WTC11 (cell line): ENCODE measurements at regions not wholly inside any gene's neighbourhood (a gene's known extent, or its start where the extent isn't known, plus 50 kb on each side); places are given as distances from the start of the nearest gene placed in this dataset.

Experiments used
- ATAC-seq: fragments of 200-7000 bp; cut with Tn5 transposase; 2 replicates; pipeline ENCODE4 v1.10.0; 2021; ENCODE audit warnings: mild to moderate bottlenecking, moderate library complexity
- CTCF ChIA-PET: fragments of 300-600 bp; sonication (Branson Sonifier 250); formaldehyde crosslinking; loops from one replicate; lab custom pipeline; 2021; ENCODE audit warnings: antibody characterized with exemption; lab: Charles Lee
- POLR2A ChIA-PET: fragments of 350-600 bp; sonication (Branson Sonifier 250); formaldehyde crosslinking; loops from one replicate; lab custom pipeline; 2021; ENCODE audit warnings: antibody characterized with exemption; lab: Charles Lee
- DNase-seq: peaks from one replicate; pipeline ENCODE4 v3.0.0; 2021; ENCODE audit warnings: low spot score
- H3K27ac Mint-ChIP-seq: 2 replicates; pipeline ENCODE4 v1.8.0; 2021; ENCODE audit warnings: mixed read lengths
- H3K27me3 Mint-ChIP-seq: 2 replicates; pipeline ENCODE4 v1.8.0; 2021; ENCODE audit warnings: low read depth, mild to moderate bottlenecking, moderate library complexity, mixed read lengths
- H3K36me3 Mint-ChIP-seq: 2 replicates; pipeline ENCODE4 v1.8.0; 2021; ENCODE audit warnings: mixed read lengths
- H3K4me1 Mint-ChIP-seq: 2 replicates; pipeline ENCODE4 v1.8.0; 2022; ENCODE audit warnings: mixed read lengths
- H3K4me3 Mint-ChIP-seq: 2 replicates; pipeline ENCODE4 v1.8.0; 2021; ENCODE audit warnings: mild to moderate bottlenecking, moderate library complexity, mixed read lengths
- H3K9me3 Mint-ChIP-seq: 2 replicates; pipeline ENCODE4 v1.8.0; 2021; ENCODE audit warnings: mixed read lengths
- AFF4 ChIP-seq: sonication (generic); formaldehyde crosslinking; IDR thresholded peaks from 2 replicates; pipeline ENCODE4 v1.8.1; 2023; ENCODE audit warnings: mild to moderate bottlenecking, missing genetic modification reagents, borderline replicate concordance
- ATF1 ChIP-seq: sonication (generic); formaldehyde crosslinking; IDR thresholded peaks from 2 replicates; pipeline ENCODE4 v1.8.1; 2023; ENCODE audit warnings: mild to moderate bottlenecking, moderate library complexity, missing genetic modification reagents
- NFATC4 ChIP-seq: fragments of 250-450 bp; sonication (Bioruptor Pico); IDR thresholded peaks from 2 replicates; pipeline ENCODE4 v1.9.0; 2021; ENCODE audit warnings: mild to moderate bottlenecking
- SP1 ChIP-seq: sonication (generic); formaldehyde crosslinking; conservative IDR thresholded peaks from 2 replicates; pipeline ENCODE4 v1.8.1; 2022; ENCODE audit warnings: missing genetic modification reagents
- TEAD4 ChIP-seq: sonication (generic); formaldehyde crosslinking; IDR thresholded peaks from 2 replicates; pipeline ENCODE4 v1.8.0; 2022; ENCODE audit warnings: mild to moderate bottlenecking, missing genetic modification reagents
- TF ChIP-seq, protein P1 (sequence below): sonication (generic); formaldehyde crosslinking; IDR thresholded peaks from 2 replicates; pipeline ENCODE4 v1.8.0; 2023; ENCODE audit warnings: missing genetic modification reagents, mild to moderate bottlenecking, borderline replicate concordance
- TF ChIP-seq, protein P2 (sequence below): sonication (generic); formaldehyde crosslinking; conservative IDR thresholded peaks from 2 replicates; pipeline ENCODE4 v1.8.1; 2022; ENCODE audit warnings: mild to moderate bottlenecking, missing genetic modification reagents
- TF ChIP-seq, protein P3 (sequence below): sonication (generic); formaldehyde crosslinking; IDR thresholded peaks from 2 replicates; pipeline ENCODE4 v1.8.1; 2023; ENCODE audit warnings: mild to moderate bottlenecking, moderate library complexity, missing genetic modification reagents
- TF ChIP-seq, protein P4 (sequence below): fragments of 250-450 bp; sonication (Bioruptor Pico); IDR thresholded peaks from 2 replicates; pipeline ENCODE4 v1.9.0; 2021; ENCODE audit warnings: mild to moderate bottlenecking
- TF ChIP-seq, protein P5 (sequence below): sonication (generic); formaldehyde crosslinking; IDR thresholded peaks from 2 replicates; pipeline ENCODE4 v1.8.1; 2022; ENCODE audit warnings: missing genetic modification reagents, borderline replicate concordance
- TF ChIP-seq, protein P6 (sequence below): fragments of 200-600 bp; IDR thresholded peaks from 2 replicates; pipeline ENCODE4 v1.8.0; 2022; ENCODE audit warnings: antibody characterized with exemption
- TF ChIP-seq, protein P7 (sequence below): fragments of 250-450 bp; sonication (Bioruptor Pico); IDR thresholded peaks from 2 replicates; pipeline ENCODE4 v2.1.2; 2022; ENCODE audit warnings: mild to moderate bottlenecking, moderate library complexity

GRCh38 chr6:164534070-164534766, 775.2 kb downstream of the C6orf118 start:
- Mint-ChIP-seq H3K4me1 (peaks cover 11% of the 10 kb centered on the region), H3K27ac (no peak overlapping the region), H3K9me3 (peaks cover 18% of the 10 kb centered on the region), H3K4me3 (no peak overlapping the region), H3K27me3 (no peaks in the 10 kb centered on the region), H3K36me3 (peaks cover 3% of the 10 kb centered on the region; the same call in 1 of the 2 replicates)
- DNase-seq (no peak), ATAC-seq (no peak)
- POLR2A ChIA-PET: no interaction called here
- CTCF ChIA-PET: no interaction called here
- TF ChIP-seq, protein P1, sequence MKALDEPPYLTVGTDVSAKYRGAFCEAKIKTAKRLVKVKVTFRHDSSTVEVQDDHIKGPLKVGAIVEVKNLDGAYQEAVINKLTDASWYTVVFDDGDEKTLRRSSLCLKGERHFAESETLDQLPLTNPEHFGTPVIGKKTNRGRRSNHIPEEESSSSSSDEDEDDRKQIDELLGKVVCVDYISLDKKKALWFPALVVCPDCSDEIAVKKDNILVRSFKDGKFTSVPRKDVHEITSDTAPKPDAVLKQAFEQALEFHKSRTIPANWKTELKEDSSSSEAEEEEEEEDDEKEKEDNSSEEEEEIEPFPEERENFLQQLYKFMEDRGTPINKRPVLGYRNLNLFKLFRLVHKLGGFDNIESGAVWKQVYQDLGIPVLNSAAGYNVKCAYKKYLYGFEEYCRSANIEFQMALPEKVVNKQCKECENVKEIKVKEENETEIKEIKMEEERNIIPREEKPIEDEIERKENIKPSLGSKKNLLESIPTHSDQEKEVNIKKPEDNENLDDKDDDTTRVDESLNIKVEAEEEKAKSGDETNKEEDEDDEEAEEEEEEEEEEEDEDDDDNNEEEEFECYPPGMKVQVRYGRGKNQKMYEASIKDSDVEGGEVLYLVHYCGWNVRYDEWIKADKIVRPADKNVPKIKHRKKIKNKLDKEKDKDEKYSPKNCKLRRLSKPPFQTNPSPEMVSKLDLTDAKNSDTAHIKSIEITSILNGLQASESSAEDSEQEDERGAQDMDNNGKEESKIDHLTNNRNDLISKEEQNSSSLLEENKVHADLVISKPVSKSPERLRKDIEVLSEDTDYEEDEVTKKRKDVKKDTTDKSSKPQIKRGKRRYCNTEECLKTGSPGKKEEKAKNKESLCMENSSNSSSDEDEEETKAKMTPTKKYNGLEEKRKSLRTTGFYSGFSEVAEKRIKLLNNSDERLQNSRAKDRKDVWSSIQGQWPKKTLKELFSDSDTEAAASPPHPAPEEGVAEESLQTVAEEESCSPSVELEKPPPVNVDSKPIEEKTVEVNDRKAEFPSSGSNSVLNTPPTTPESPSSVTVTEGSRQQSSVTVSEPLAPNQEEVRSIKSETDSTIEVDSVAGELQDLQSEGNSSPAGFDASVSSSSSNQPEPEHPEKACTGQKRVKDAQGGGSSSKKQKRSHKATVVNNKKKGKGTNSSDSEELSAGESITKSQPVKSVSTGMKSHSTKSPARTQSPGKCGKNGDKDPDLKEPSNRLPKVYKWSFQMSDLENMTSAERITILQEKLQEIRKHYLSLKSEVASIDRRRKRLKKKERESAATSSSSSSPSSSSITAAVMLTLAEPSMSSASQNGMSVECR (CRISPR knock-in tag): no peak
- TF ChIP-seq, protein P2, sequence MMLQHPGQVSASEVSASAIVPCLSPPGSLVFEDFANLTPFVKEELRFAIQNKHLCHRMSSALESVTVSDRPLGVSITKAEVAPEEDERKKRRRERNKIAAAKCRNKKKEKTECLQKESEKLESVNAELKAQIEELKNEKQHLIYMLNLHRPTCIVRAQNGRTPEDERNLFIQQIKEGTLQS: no peak
- TF ChIP-seq SP1 (CRISPR knock-in tag): no peak
- TF ChIP-seq, protein P3, sequence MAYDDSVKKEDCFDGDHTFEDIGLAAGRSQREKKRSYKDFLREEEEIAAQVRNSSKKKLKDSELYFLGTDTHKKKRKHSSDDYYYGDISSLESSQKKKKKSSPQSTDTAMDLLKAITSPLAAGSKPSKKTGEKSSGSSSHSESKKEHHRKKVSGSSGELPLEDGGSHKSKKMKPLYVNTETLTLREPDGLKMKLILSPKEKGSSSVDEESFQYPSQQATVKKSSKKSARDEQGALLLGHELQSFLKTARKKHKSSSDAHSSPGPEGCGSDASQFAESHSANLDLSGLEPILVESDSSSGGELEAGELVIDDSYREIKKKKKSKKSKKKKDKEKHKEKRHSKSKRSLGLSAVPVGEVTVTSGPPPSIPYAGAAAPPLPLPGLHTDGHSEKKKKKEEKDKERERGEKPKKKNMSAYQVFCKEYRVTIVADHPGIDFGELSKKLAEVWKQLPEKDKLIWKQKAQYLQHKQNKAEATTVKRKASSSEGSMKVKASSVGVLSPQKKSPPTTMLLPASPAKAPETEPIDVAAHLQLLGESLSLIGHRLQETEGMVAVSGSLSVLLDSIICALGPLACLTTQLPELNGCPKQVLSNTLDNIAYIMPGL (CRISPR knock-in tag): no peak
- no peak for TF ChIP-seq AFF4 (CRISPR knock-in tag)
- TF ChIP-seq, protein P4, sequence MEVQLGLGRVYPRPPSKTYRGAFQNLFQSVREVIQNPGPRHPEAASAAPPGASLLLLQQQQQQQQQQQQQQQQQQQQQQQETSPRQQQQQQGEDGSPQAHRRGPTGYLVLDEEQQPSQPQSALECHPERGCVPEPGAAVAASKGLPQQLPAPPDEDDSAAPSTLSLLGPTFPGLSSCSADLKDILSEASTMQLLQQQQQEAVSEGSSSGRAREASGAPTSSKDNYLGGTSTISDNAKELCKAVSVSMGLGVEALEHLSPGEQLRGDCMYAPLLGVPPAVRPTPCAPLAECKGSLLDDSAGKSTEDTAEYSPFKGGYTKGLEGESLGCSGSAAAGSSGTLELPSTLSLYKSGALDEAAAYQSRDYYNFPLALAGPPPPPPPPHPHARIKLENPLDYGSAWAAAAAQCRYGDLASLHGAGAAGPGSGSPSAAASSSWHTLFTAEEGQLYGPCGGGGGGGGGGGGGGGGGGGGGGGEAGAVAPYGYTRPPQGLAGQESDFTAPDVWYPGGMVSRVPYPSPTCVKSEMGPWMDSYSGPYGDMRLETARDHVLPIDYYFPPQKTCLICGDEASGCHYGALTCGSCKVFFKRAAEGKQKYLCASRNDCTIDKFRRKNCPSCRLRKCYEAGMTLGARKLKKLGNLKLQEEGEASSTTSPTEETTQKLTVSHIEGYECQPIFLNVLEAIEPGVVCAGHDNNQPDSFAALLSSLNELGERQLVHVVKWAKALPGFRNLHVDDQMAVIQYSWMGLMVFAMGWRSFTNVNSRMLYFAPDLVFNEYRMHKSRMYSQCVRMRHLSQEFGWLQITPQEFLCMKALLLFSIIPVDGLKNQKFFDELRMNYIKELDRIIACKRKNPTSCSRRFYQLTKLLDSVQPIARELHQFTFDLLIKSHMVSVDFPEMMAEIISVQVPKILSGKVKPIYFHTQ (CRISPR knock-in tag): no peak

GRCh38 chr6:164533045-164533362, 776.4 kb downstream of the C6orf118 start:
- ChIA-PET CTCF (interaction anchor here (0.6 kb wide), 1 partner anchor 64 kb away, joined by 3 read pairs; no protein-coding TSS in a partner anchor), POLR2A (no interaction called here)
- H3K36me3 Mint-ChIP-seq: no peaks in the 10 kb centered on the region
- peaks cover 14% of the 10 kb centered on the region for H3K9me3 Mint-ChIP-seq
- peaks cover 11% of the 10 kb centered on the region for H3K4me1 Mint-ChIP-seq
- no peak overlapping the region for H3K27ac Mint-ChIP-seq
- no peak overlapping the region for H3K4me3 Mint-ChIP-seq
- ATAC-seq (peak; percentile 76), DNase-seq (no peak)
- no peaks in the 10 kb centered on the region for H3K27me3 Mint-ChIP-seq
- TF ChIP-seq TEAD4 (CRISPR knock-in tag) (no peak), ATF1 (CRISPR knock-in tag) (no peak), NFATC4 (CRISPR knock-in tag) (no peak)
- TF ChIP-seq, protein P5, sequence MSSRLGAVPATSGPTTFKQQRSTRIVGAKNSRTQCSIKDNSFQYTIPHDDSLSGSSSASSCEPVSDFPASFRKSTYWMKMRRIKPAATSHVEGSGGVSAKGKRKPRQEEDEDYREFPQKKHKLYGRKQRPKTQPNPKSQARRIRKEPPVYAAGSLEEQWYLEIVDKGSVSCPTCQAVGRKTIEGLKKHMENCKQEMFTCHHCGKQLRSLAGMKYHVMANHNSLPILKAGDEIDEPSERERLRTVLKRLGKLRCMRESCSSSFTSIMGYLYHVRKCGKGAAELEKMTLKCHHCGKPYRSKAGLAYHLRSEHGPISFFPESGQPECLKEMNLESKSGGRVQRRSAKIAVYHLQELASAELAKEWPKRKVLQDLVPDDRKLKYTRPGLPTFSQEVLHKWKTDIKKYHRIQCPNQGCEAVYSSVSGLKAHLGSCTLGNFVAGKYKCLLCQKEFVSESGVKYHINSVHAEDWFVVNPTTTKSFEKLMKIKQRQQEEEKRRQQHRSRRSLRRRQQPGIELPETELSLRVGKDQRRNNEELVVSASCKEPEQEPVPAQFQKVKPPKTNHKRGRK (CRISPR knock-in tag): no peak
- TF ChIP-seq, protein P6, sequence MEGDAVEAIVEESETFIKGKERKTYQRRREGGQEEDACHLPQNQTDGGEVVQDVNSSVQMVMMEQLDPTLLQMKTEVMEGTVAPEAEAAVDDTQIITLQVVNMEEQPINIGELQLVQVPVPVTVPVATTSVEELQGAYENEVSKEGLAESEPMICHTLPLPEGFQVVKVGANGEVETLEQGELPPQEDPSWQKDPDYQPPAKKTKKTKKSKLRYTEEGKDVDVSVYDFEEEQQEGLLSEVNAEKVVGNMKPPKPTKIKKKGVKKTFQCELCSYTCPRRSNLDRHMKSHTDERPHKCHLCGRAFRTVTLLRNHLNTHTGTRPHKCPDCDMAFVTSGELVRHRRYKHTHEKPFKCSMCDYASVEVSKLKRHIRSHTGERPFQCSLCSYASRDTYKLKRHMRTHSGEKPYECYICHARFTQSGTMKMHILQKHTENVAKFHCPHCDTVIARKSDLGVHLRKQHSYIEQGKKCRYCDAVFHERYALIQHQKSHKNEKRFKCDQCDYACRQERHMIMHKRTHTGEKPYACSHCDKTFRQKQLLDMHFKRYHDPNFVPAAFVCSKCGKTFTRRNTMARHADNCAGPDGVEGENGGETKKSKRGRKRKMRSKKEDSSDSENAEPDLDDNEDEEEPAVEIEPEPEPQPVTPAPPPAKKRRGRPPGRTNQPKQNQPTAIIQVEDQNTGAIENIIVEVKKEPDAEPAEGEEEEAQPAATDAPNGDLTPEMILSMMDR: no peak
- TF ChIP-seq, protein P7, sequence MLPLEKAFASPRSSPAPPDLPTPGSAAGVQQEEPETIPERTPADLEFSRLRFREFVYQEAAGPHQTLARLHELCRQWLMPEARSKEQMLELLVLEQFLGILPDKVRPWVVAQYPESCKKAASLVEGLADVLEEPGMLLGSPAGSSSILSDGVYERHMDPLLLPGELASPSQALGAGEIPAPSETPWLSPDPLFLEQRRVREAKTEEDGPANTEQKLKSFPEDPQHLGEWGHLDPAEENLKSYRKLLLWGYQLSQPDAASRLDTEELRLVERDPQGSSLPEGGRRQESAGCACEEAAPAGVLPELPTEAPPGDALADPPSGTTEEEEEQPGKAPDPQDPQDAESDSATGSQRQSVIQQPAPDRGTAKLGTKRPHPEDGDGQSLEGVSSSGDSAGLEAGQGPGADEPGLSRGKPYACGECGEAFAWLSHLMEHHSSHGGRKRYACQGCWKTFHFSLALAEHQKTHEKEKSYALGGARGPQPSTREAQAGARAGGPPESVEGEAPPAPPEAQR (CRISPR knock-in tag): no peak
- TF ChIP-seq, protein P3 (CRISPR knock-in tag): no peak
